Stomach (tissue), 8 donors: ENCODE measurements at regions not wholly inside any gene's neighbourhood (a gene's known extent, or its start where the extent isn't known, plus 50 kb on each side); places are given as distances from the start of the nearest gene placed in this dataset.
A peak's percentile ranks its signal among the peaks of the same experiment; 100 is the strongest.

Experiments
- DNase-seq, 2 donors: peaks; one replicate each; pipeline versions ENCODE4 v3.0.0 to v3.0.0-alpha.2; 2013 to 2019
- H3K27ac ChIP-seq, 5 donors: fragments of 200-600 bp in 4 of 5; sonication (generic) in 4 of 5; one replicate each; pipeline ENCODE4 v1.5.1; 2013 to 2019; ENCODE audit warnings: mild to moderate bottlenecking in 1 of 5, moderate library complexity in 1 of 5
- H3K27me3 ChIP-seq, 3 donors: fragments of 200-600 bp; sonication (generic); one replicate each; pipeline ENCODE4 v1.5.1; 2017 to 2019; ENCODE audit warnings: mixed run types in 1 of 3
- H3K36me3 ChIP-seq, 4 donors: fragments of 200-600 bp; sonication (generic); 1 replicate in 3 of 4; 2 replicates in 1 of 4; pipeline ENCODE4 v1.5.1; 2016 to 2019
- H3K4me1 ChIP-seq, 4 donors: fragments of 200-600 bp; sonication (generic); one replicate each; pipeline ENCODE4 v1.5.1; 2016 to 2019
- H3K4me3 ChIP-seq, 4 donors: fragments of 200-600 bp; sonication (generic) in 3 of 4; one replicate each; pipeline ENCODE4 v1.5.1; 2016 to 2019; ENCODE audit warnings: mild to moderate bottlenecking in 1 of 4
- H3K9me3 ChIP-seq, 4 donors: fragments of 200-600 bp; sonication (generic); one replicate each; pipeline ENCODE4 v1.5.1; 2016 to 2019
- CTCF ChIP-seq, 7 experiments: fragments of 450-650 bp in 4 of 7; fragments of 200-600 bp in 3 of 7; sonication (generic) in 3 of 7; IDR thresholded peaks; one replicate each; pipeline ENCODE4 v1.5.1; 2016 to 2019; ENCODE audit warnings: antibody characterized with exemption in 7 of 7, control low read depth in 2 of 7, mild to moderate bottlenecking in 1 of 7
- EP300 ChIP-seq: sonication (generic); formaldehyde crosslinking; IDR thresholded peaks from one replicate; pipeline ENCODE4 v1.6.1; 2017; ENCODE audit warnings: antibody characterized with exemption
- POLR2A ChIP-seq, 4 donors: fragments of 450-650 bp; IDR thresholded peaks; one replicate each; pipeline ENCODE4 v1.6.1; 2016; ENCODE audit warnings: antibody characterized with exemption in 4 of 4, control low read depth in 2 of 4, mild to moderate bottlenecking in 1 of 4, moderate library complexity in 1 of 4
- POLR2AphosphoS5 ChIP-seq, 3 donors: sonication (generic); formaldehyde crosslinking; IDR thresholded peaks; one replicate each; pipeline ENCODE4 v1.6.1; 2016; ENCODE audit warnings: antibody characterized with exemption in 3 of 3
- WGBS, 5 donors: extraction: QIAGEN DNeasy Blood & Tissue Kit in 3 of 5; methylation state at CpG; one replicate each; pipeline versions ENCODE4 v1.1.5 to v1.1.7; 2013 to 2018; 5-methylcytosine and 5-hydroxymethylcytosine counted together
- intact Hi-C: fragments of 100-400 bp; cut with DNase I; formaldehyde crosslinking; loops from one replicate; pipeline ENCODE4 v1.15.1; 2023; ENCODE audit warnings: low total_unique reads
- donor health status: healthy with polysubstance abuse.
- donor health status: Bipolar disorder and iron deficiency.
- donor health status: healthy.

GRCh38 chr5:34496701-34497469, 159.2 kb upstream of the RAI14 start:
- 51 to 70% (median 65%) methylated on average over 8 to 10 of the region's 10 CpGs for WGBS, 5 donors
- H3K27ac ChIP-seq: peak overlapping the region in 2 of 5 donors; percentile 18 to 42

GRCh38 chr5:34497470-34497808, 158.7 kb upstream of the RAI14 start:
- intact Hi-C loops: loop anchor here (10.0 kb wide), 1 partner anchor 337 kb away; the partner anchor contains the start of gene TTC23L
- WGBS, 5 donors: 83 to 95% (median 86%) methylated on average over 3 of the region's 3 CpGs
- Histone ChIP-seq H3K4me3 (no peak overlapping the region), H3K27ac (peak overlapping the region in 1 of 5 donors; percentile 42), H3K36me3 (no peaks in the 10 kb centered on the region), H3K27me3 (no peaks in the 10 kb centered on the region), H3K4me1 (peaks cover 14 to 39% (median 31%) of the 10 kb centered on the region in 4 donors), H3K9me3 (no peaks in the 10 kb centered on the region)
- no peak for DNase-seq
- TF ChIP-seq POLR2A (IDR thresholded peaks at IDR 0.05): no peak
- no peak for TF ChIP-seq EP300
- no peak for TF ChIP-seq POLR2AphosphoS5 (IDR thresholded peaks at IDR 0.05)
- no peak for TF ChIP-seq CTCF (IDR thresholded peaks at IDR 0.05)

More at GRCh38 chr5:34496701-34497469, 159.2 kb upstream of the RAI14 start:
- no peak for TF ChIP-seq CTCF (IDR thresholded peaks at IDR 0.05)
- no peak for TF ChIP-seq POLR2A (IDR thresholded peaks at IDR 0.05)
- TF ChIP-seq POLR2AphosphoS5 (IDR thresholded peaks at IDR 0.05): no peak
- no peak for TF ChIP-seq EP300
- no peaks in the 10 kb centered on the region for H3K27me3 ChIP-seq
- no peaks in the 10 kb centered on the region for H3K36me3 ChIP-seq
- no peaks in the 10 kb centered on the region for H3K9me3 ChIP-seq
- peaks cover 14 to 39% (median 31%) of the 10 kb centered on the region in 4 donors for H3K4me1 ChIP-seq
- peak in 1 of 2 donors; percentile 77 for DNase-seq
- intact Hi-C loops: loop anchor here (10.0 kb wide), 1 partner anchor 338 kb away; the partner anchor contains the start of gene TTC23L
- no peak overlapping the region for H3K4me3 ChIP-seq

GRCh38 chr5:34498572-34498971, 157.6 kb upstream of the RAI14 start:
- WGBS, 5 donors: 63 to 75% (median 71%) methylated on average over 4 of the region's 4 CpGs
- TF ChIP-seq CTCF (IDR thresholded peaks at IDR 0.05): no peak
- no peak for TF ChIP-seq POLR2AphosphoS5 (IDR thresholded peaks at IDR 0.05)
- no peak for TF ChIP-seq EP300
- Histone ChIP-seq H3K27ac (peak overlapping the region in 4 of 5 donors; percentile 38 to 70 (median 61)), H3K4me1 (peaks cover 15 to 50% (median 36%) of the 10 kb centered on the region in 4 donors), H3K36me3 (no peaks in the 10 kb centered on the region), H3K27me3 (no peaks in the 10 kb centered on the region), H3K9me3 (no peaks in the 10 kb centered on the region), H3K4me3 (no peak overlapping the region)
- intact Hi-C loops: loop anchor here (10.0 kb wide), 1 partner anchor 336 kb away; the partner anchor contains the start of gene TTC23L
- DNase-seq: no peak

GRCh38 chr5:34499001-34499734, 157.0 kb upstream of the RAI14 start:
- 53 to 79% (median 75%) methylated on average over 5 of the region's 5 CpGs for WGBS, 5 donors
- H3K4me1 ChIP-seq: peaks cover 19 to 56% (median 41%) of the 10 kb centered on the region in 4 donors

More at GRCh38 chr5:34499001-34499734, 157.0 kb upstream of the RAI14 start:
- Histone ChIP-seq H3K27me3 (no peaks in the 10 kb centered on the region), H3K36me3 (no peaks in the 10 kb centered on the region), H3K4me3 (no peak overlapping the region), H3K27ac (peak overlapping the region in 4 of 5 donors; percentile 54 to 70 (median 61)), H3K9me3 (no peaks in the 10 kb centered on the region)
- peak in 1 of 3 donors; percentile 31 for TF ChIP-seq POLR2AphosphoS5 (IDR thresholded peaks at IDR 0.05)
- no peak for TF ChIP-seq CTCF (IDR thresholded peaks at IDR 0.05)
- no peak for DNase-seq
- intact Hi-C loops: loop anchor here (10.0 kb wide), 1 partner anchor 336 kb away; the partner anchor contains the start of gene TTC23L
